HG02642 (cell line): ENCODE measurements at regions not wholly inside any gene's neighbourhood (a gene's known extent, or its start where the extent isn't known, plus 50 kb on each side); places are given as distances from the start of the nearest gene placed in this dataset.

Source experiments
- ATAC-seq: cut with Tn5 transposase; IDR thresholded peaks from one replicate; pipeline ENCODE4 v1.9.1; 2021; ENCODE audit warnings: mild to moderate bottlenecking; ENCODE audit not compliant: unreplicated experiment, poor library complexity

DNA sequence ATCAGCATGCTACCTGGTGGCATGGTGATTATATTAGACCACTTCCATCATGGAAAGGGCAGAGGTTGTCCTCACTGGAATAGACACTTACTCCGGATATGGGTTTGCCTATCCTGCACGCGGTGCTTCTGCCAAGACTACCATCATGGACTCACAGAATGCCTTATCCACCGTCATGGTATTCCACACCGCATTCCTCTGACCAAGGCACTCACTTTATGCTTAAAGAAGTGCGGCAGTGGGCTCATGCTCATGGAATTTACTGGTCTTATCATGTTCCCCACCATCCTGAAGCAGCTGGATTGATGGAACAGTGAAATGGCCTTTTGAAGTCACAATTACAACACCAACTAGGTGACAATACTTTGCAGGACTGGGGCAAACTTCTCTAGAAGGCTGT, 109.2 kb upstream of the DRD2 start:
- ATAC-seq: no peak

DNA sequence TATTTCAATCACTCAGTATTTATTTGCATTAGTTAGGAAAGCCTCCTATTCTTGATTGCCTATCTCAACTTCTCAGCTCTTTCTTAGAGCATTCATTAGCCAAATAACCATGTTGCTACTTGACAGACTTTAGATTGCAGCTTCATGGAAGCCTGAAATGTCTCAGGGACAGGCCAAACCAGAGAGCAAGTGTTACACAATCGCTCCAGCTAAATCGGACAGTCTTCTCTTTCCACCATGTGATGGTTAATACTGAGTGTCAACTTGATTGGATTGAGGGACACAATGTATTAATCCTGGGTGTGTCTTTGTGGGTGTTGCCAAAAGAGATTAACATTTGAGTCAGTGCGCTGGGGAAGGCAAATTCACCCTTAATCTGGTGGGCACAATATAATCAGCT, 106.5 kb upstream of the DRD2 start:
- no peak for ATAC-seq

DNA sequence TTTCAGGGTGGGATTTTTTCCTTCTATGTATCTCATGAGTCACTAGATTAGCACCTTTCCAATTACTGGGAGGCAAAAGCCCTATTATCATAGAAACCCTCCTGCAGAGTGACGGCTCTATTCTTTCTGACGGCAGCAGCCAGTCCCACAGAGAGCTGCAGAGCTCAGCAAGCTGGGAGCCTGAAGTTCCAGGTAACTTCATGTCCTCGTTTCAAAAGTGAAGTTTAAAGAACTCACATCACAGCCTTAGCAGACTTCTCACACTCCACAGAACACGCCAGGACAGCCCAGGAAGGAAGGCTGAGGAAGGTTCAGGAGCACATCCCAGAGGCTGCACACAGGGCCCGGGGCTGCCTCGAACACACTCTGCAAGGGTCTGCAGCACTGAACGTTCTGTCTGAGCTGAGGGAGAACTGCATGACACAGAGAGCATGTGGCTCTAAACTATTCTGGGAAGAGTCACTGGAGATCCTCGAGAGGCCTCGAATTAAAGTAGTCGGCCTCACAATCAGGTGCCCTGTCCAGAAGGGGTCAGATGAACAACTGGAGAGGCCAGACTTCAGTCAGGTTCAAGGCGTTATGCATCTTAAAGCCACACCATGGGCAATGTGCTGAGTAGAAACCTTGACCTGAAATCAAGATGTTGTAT, 104.2 kb upstream of the DRD2 start:
- no peak for ATAC-seq

DNA sequence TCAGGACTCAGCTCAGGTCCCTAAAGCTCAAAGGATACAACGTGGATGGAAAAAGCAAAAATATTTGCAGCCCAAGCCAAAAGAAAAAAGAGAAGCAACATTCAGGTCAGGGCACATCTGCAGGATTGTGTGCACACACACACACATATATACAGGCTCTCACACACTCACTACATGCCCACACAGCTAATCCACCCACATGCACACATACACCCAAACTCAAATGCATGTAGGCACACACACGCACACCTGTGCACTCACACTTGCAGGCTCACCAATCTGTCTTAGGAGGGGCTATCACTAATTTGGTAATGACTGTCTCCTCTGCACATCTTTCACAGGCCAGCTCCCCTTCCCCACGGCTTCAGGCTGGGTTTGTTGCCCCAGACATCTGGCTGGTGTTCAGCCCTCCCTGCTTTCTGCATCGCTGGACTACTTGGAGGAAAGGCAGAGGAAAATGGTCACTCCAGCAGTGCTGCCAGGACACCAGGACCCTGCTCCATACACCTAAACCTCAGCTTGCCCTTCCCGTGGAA, 103.6 kb upstream of the DRD2 start:
- ATAC-seq: no peak

DNA sequence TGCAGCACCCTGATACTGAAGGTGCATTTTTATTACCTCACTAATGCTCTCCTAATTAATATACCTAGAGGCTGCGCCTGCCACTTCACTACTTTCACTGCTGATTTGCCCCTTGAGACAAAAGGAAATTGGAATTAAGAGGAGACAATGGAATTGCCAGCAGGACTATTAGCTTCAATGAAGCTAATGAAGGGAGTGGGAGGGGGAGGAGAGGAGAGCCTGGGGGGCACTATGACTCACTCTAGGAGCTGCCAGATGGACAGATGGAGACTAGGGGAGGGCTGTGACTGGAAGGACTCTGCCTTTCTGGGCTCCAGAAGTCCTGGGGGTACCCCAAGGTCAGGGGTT, 102.8 kb upstream of the DRD2 start:
- no peak for ATAC-seq

DNA sequence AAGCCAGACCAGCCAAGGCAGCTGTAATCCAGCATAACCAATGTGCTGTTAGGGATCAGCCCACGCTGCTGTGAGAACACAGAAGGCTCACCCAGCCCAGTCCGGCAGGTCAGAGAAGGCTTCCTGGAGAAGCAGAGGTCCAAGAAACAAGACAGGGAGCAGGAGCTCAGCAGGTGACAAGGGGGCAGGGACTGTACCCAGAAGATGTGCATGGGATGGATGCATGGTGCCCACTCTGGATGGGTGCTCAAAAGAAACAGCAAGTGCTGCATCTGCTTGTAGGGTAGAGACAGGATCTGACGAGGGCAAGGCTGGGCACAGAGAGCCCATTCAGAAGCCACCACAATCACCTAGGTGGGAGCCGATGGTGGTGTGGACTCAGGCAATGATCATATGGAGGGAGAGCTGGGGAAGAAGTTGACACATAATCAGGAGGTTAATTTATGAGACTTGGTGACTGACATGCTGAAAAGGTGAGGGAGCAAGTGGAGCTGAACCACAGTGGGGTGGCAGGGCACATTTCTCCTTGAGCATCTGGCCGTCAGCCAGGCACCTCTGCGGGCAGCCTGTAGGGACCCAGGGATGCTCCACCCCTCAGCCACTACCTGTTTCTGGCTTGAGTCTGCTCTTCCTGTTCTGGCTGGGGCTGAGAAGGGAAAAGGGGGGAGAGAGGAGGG, 102.3 kb upstream of the DRD2 start:
- ATAC-seq: no peak

DNA sequence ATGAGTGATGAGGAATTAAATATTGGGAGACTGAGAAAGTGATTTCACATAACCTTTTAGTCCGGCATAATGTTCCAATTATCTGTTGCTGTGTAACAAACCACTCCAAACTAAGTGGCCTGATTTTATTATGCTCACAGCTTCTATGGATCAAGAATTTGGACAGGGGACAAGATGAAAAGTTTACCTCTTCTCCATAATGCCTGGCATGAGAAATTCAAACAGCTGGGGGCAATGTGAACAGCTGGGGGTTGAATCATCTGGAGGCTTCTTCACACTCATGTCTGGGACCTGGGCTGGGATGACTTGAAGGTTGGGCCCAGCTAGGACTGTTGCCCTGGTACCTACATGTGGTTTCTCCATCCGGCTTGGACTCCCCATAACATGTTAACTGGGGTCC, 99.4 kb upstream of the DRD2 start:
- no peak for ATAC-seq

DNA sequence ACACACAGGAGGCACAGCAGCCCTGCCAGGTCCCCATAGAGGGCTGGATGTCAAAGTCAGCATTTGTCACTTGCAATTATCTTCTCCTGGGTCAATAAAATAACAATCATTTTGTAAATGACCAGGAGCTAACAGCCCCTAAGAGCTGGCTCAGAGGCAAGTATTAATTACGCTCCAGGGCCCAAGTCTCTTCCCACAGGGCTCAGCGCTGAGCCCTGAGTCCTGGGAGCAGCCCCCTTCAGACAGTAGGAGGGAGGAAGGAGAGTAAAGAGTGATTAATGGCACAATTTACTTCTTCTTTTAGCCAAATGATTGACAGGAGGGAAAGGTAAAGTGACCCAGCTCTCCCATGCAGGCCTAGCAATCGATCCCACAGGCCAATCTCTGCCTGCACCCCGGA, 99.0 kb upstream of the DRD2 start:
- no peak for ATAC-seq

DNA sequence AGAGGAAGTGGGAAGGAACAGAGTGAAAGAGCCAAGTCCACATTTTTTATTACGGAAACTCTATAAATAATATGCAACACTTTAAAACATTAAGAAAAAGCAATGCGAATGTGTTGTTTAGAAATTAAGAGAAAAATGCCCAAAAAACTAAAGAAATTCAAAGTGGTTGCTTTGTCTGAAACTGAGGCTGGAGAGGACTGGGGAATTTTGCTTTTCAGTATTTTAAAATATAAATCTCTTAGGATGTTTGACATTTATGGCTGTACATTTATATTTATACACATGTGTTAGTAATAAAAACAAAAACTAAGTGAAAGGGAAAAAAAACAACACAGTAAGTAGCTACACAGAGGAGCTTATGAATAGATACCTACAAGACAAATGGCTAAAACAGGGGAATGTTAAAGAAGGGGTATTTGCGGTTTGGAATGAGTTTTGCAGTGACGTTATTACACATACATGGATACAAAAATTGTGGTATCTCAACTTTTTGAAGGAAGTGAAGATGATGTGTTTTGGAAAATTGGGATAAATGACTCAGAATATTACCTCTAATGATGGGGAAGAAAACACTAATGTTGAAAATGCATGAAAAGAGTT, 97.0 kb upstream of the DRD2 start:
- no peak for ATAC-seq

DNA sequence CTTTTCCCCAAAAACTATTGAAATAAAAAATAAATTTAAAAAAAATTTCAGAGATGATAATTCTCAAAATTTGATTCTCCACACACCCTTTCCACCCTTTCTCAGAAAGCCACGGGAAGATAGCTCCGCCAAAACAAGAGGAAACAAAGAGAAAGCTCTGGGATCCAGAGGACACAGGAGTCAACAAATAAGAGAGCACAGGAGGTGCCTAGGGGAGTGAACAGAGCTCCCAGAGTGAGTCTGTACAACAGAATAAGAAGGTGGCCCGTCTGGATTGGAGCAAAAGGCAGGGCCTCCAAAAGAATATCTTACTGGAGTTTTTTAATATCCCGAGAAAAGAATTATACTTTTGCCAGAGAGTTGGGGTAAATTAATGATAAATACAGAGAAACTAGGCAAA, 96.3 kb upstream of the DRD2 start:
- no peak for ATAC-seq

DNA sequence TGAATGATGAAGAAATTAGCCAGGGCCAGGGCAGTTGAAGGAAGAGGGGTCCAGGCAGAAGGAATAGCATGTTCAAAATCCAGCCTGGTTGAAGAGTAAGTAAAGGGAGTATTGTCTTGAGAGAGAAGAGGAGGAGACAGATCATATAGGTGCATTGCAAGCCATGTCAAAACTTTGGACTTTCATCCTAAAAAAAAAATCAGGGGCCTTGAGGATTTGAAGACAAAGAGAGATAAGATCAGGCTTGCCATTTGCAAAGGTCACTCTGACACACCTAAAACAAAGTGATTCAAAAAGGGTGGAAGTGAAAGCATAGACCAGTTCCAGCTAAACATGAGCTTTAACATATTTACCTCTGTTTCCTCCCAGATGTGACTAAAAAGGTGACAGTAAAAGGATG, 95.7 kb upstream of the DRD2 start:
- no peak for ATAC-seq

DNA sequence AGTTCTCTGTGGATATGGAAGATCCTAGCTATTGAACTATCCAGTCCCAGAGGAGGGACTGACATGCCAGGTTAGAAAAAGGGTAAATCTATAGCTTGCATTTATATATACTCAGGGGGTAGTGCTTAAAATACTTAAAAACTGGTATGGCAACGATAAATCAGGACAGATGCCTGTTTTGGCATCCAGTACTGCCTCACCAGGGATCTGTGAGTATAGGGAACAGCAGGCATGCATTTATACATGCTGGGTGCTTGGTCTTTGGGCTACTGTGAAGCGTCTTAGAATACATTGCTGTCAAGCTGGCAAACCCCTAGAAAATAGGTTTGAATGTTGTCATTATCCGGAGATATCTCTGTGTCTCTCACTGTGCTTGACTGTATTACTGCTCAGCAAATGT, 94.2 kb upstream of the DRD2 start:
- ATAC-seq: no peak

DNA sequence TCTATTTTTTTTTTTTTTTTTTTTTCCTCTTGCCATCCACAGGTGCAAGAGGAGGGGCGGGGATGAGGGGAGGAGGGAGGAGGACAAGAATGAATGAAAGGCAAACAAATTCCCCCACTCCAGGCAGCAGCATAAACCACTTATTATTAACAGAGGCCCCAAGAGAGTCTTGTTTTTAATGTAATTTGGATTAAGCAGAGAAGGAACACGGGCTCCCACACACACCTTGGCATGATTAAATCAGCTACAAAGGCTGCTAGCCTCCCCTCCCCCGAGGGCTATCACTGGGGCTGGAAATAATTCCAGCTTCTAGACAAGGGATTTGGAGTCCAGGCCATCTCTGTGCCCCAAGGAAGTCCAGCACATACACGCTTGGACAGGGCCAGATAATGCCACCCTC, 93.4 kb upstream of the DRD2 start:
- no peak for ATAC-seq

DNA sequence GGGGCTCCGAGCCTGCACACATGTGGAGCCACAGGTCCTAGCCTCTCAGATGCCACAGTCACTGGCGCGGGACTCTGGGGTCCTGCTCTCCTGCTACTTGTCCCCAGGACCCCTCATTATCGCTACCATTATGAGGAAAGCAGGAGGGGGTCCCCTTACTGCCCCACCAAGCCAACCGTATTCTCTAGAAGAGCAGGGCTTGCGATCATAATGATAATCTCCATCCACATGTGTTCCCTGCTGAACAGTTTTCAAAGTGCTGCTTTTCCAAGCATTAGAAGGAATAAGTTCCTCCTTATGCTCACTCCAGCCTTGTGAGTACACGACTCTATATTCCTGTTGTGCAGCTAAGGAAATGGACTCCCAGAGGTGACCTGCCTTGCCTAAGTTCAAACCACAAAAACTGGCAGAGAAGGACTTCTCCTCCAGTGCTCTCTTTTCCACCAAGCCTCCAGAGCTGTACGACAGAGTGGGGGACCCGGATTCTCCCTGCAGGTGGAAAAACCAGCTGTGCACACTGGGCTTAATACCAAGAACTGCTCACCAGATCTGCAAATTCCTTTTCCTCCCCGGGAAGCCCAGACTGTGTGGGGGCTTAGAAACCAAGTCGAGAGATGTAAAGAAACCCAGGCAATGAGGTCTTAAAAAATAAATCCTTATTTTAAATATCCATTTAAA, 92.8 kb upstream of the DRD2 start:
- ATAC-seq: no peak

DNA sequence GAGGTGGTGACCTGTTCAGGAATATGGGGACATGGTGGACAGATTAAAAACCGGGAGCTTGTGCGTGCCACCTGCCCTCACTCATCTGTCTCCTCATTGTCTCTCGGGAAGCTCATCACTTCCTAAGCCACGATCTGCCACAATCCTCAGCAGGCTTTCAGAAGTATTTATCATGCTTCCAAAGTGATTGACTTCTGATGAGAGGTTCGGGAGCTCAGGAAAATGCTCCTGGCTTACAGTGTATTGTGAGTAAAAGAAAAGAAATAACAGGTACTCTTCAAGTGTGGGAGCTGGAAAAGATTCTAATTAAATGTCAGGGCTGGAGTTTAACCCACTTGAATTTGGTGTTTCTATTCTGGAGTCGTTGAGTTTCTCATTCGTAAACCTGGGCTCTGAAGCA, 91.9 kb upstream of the DRD2 start:
- no peak for ATAC-seq

DNA sequence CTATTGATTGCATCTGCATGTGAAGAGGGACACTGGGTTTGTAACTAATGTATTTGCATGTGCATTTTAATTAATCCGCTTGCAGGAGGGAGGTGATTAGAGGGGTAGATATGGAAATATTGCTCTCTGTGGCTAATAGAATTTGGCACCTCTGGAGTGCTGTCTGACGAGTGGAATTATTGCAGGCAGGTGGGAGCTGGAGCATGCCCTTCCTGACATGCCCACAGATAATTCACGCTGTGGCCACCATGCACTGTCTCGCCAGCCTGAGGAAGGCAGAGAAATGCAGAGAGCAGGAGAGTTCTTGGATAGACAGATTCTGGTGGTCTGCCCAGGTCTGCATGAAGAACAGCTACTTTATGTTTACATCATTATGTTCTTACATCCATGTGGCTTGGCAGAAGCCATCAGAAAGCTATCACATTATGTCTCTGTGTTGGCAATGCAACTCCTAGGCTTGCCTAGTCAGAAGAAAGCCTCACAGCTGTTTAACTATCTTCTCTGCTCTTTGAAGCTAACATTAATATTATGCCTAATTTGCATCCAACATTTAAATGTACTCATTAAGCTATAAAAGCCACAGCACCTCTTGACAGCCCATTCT, 89.4 kb upstream of the DRD2 start:
- no peak for ATAC-seq

DNA sequence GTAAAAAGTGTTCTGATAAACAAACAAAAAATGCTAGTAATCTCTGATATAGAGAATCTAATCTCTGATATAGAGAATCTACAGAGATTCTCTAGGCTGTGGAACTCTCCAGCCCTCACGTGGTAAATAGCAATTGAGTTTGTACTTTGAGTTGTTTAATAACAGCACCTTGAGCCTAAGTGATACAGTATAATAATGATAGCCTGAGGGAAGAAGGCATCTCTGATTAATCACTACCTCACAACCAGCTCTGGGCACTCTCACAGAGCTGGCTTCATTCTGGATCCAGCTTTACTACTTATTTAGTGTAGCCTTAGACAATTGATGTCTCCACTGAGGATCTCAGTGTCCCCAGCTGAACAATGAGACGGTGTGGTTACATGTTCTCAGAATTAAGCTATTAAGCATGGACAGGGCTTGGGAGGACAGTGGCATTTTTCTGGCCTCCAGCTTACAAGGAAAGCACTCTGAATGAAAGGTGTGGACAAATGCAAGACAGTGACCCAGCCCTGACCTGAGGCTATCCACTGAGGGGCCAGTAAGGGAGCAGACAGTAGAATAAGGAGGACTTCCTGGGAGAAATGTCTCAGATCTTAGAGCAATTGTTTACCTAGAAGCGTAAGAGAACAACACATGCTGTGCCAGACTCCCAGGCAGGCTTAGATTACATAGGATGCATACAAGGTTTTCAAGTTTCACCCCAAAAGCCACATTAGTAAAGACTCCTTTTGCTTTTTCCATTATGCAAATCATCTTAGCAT, 88.7 kb upstream of the DRD2 start:
- no peak for ATAC-seq

DNA sequence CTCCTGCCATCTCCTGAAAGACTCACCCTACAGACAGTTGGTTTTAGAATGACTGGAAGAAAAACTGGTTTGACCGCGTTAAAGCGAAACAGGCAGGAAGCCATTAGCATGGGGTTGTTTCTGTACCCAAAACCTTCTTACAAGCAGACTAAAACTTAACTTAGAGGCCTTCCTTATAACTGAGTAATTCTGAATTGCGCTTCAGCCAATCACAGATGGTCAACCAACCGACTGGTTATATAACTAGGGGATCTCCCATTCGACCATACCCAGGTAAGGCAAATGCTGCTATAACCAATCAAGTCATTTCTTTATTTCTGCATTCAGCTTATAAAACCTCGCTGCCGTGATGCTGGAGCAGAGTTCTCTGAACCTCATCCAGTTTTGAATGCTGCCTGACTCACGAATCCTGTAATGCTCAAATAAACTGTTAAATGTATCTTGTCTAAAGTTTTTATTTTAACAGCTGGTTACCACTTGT, 87.8 kb upstream of the DRD2 start:
- no peak for ATAC-seq

DNA sequence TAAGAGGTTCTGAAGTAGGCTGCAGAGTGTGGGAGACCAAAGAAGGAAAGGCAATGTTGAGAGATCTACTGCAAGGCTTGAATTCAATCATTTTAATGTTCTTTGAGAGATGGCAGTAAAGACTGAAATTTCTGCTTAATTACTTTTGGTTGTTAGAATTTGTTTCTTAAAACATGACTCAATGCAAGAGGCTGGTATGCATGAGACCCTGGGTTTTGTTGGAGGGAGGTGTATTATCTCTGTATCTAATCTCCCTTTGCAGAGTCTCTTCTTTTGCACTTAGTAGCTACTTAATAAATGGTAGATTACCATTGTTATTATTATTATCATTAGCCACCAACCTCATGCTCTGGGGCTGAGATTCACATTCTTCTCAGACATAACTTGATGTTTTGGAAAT, 87.4 kb upstream of the DRD2 start:
- no peak for ATAC-seq

DNA sequence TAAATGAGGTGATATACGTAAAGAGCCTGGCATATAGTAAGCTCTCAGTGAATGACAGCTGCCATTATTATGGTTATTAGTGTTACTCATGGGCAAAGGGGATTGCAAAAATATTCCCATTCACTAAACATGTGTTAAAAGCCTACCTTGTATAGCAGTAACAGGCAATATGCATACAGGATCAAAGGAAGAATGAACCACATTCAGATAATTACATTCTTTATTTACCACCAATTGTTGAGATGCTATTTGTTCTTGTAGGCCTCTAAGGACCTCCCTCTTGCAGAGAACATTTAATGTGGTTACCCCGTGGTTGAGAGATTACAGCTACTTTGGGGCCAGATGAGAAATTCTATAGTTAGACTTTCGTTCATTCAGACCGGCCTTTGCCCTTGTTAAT, 82.7 kb upstream of the DRD2 start:
- ATAC-seq: no peak
